Neural progenitor cell (in vitro differentiated cells): ENCODE measurements at regions not wholly inside any gene's neighbourhood (a gene's known extent, or its start where the extent isn't known, plus 50 kb on each side); places are given as distances from the start of the nearest gene placed in this dataset.

ENCODE experiments used
- DNase-seq: peaks from one replicate; pipeline ENCODE4 v3.0.0-alpha.2; 2016; ENCODE audit warnings: low spot score
- H2AFZ ChIP-seq: fragments of 200-600 bp; sonication (generic); replicated peaks from 2 replicates; pipeline ENCODE4 v1.6.1; 2016; ENCODE audit warnings: antibody characterized with exemption
- H3F3A ChIP-seq: fragments of 200-600 bp; sonication (generic); 2 replicates; pipeline ENCODE4 v1.6.1; 2016; ENCODE audit warnings: antibody characterized with exemption, low read depth
- H3K27ac ChIP-seq: fragments of 200-600 bp; sonication (generic); 2 replicates; pipeline ENCODE4 v1.5.1; 2016; ENCODE audit warnings: mild to moderate bottlenecking
- H3K27me3 ChIP-seq: fragments of 200-600 bp; sonication (generic); 2 replicates; pipeline ENCODE4 v1.6.1; 2016; ENCODE audit warnings: mild to moderate bottlenecking, moderate library complexity
- H3K36me3 ChIP-seq: fragments of 200-600 bp; sonication (generic); 2 replicates; pipeline ENCODE4 v1.5.1; 2016
- H3K4me1 ChIP-seq: fragments of 200-600 bp; sonication (generic); 2 replicates; pipeline ENCODE4 v1.6.1; 2016; ENCODE audit warnings: mixed run types
- H3K4me2 ChIP-seq: fragments of 200-600 bp; sonication (generic); 2 replicates; pipeline ENCODE4 v1.6.1; 2016
- H3K4me3 ChIP-seq: fragments of 200-600 bp; sonication (generic); 2 replicates; pipeline ENCODE4 v1.5.1; 2016
- H3K79me2 ChIP-seq: fragments of 200-600 bp; sonication (generic); 2 replicates; pipeline ENCODE4 v1.6.1; 2016; ENCODE audit warnings: low read depth
- H3K9ac ChIP-seq: fragments of 200-600 bp; sonication (generic); 2 replicates; pipeline ENCODE4 v1.6.1; 2016
- H3K9me3 ChIP-seq: fragments of 200-600 bp; sonication (generic); 2 replicates; pipeline ENCODE4 v1.5.1; 2016; ENCODE audit warnings: low read depth
- H4K20me1 ChIP-seq: fragments of 200-600 bp; sonication (generic); 2 replicates; pipeline ENCODE4 v1.6.1; 2016; ENCODE audit warnings: low read depth
- H3K27ac Mint-ChIP-seq: 3 replicates; pipeline ENCODE4 v1.8.0; 2021; ENCODE audit warnings: mixed read lengths
- H3K27me3 Mint-ChIP-seq: 2 replicates; pipeline ENCODE4 v1.8.0; 2022; ENCODE audit warnings: low read depth, mild to moderate bottlenecking, inconsistent platforms, moderate library complexity, mixed read lengths; ENCODE audit not compliant: insufficient read depth
- H3K36me3 Mint-ChIP-seq: 3 replicates; pipeline ENCODE4 v1.8.0; 2021; ENCODE audit warnings: mixed read lengths
- H3K4me1 Mint-ChIP-seq: 3 replicates; pipeline ENCODE4 v1.8.0; 2021; ENCODE audit warnings: mixed read lengths
- H3K4me3 Mint-ChIP-seq: 3 replicates; pipeline ENCODE4 v1.8.0; 2021; ENCODE audit warnings: mild to moderate bottlenecking, moderate library complexity, mixed read lengths
- H3K9me3 Mint-ChIP-seq: 3 replicates; pipeline ENCODE4 v1.8.0; 2020; ENCODE audit warnings: mixed read lengths
- CTCF ChIP-seq: fragments of 200-600 bp; sonication (generic); IDR thresholded peaks from 2 replicates; pipeline ENCODE4 v1.5.1; 2017; ENCODE audit warnings: antibody characterized with exemption, mild to moderate bottlenecking
- EZH2 ChIP-seq: fragments of 200-600 bp; sonication (generic); IDR thresholded peaks from 2 replicates; pipeline ENCODE4 v1.6.1; 2017; ENCODE audit warnings: antibody characterized with exemption, mild to moderate bottlenecking, moderate library complexity
- EZH2phosphoT487 ChIP-seq: fragments of 200-600 bp; sonication (generic); IDR thresholded peaks from 2 replicates; pipeline ENCODE4 v1.6.1; 2017; ENCODE audit warnings: antibody characterized with exemption

DNA sequence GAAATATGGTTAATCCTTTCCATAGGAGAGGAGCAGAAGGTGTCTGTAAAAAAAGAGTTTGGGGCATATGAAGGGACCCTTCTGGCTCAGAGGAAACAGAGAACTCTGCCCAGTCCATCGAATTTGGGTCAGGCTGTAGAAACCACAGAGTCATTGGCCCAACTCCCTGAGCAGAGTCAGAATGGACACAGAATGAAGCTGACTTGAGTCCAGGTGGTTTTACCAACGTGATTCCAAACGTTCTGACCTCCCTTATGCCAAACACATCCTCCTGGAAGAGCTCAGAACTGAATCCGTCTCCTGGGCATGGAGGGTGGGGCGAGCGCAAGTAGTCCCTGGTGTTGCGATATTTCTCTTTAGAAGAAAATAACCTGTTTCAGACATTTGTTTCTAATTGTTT is 138.8 kb downstream of the DAD1 start:
- Histone ChIP-seq H3F3A (no peaks in the 10 kb centered on the region), H3K4me3 (no peak overlapping the region), H3K4me2 (no peak overlapping the region), H3K9me3 (no peaks in the 10 kb centered on the region), H3K4me1 (no peaks in the 10 kb centered on the region), H3K27ac (no peak overlapping the region), H3K79me2 (no peaks in the 10 kb centered on the region), H3K9ac (no peak overlapping the region), H3K36me3 (no peaks in the 10 kb centered on the region), H2AFZ (no peak overlapping the region), H3K27me3 (no peaks in the 10 kb centered on the region), H4K20me1 (no peaks in the 10 kb centered on the region)
- peaks cover 9% of the 10 kb centered on the region for H3K27me3 Mint-ChIP-seq
- H3K4me1 Mint-ChIP-seq, result peaks cover 34% of the 10 kb centered on the region
- peaks cover 10% of the 10 kb centered on the region for H3K9me3 Mint-ChIP-seq
- no peak overlapping the region for H3K4me3 Mint-ChIP-seq
- no peak overlapping the region for H3K27ac Mint-ChIP-seq
- TF ChIP-seq EZH2 (no peak), EZH2phosphoT487 (no peak), CTCF (no peak)
- no peak for DNase-seq
- peaks cover 2% of the 10 kb centered on the region for H3K36me3 Mint-ChIP-seq

- H4K20me1 ChIP-seq, result no peaks in the 10 kb centered on the region
- Mint-ChIP-seq H3K36me3 (no peaks in the 10 kb centered on the region), H3K27me3 (peaks cover 9% of the 10 kb centered on the region), H3K9me3 (peaks cover 11% of the 10 kb centered on the region), H3K4me1 (peaks cover 34% of the 10 kb centered on the region), H3K4me3 (no peak overlapping the region), H3K27ac (no peak overlapping the region)
- H3K4me2 ChIP-seq, result no peak overlapping the region
- no peak overlapping the region for H3K4me3 ChIP-seq
- DNase-seq, result no peak
- no peaks in the 10 kb centered on the region for H3K4me1 ChIP-seq
- no peaks in the 10 kb centered on the region for H3K9me3 ChIP-seq
- no peak overlapping the region for H3K27ac ChIP-seq
- no peak overlapping the region for H2AFZ ChIP-seq
- no peak overlapping the region for H3K9ac ChIP-seq
- H3F3A ChIP-seq, result no peaks in the 10 kb centered on the region
- H3K79me2 ChIP-seq, result no peaks in the 10 kb centered on the region
- no peaks in the 10 kb centered on the region for H3K27me3 ChIP-seq
- TF ChIP-seq EZH2, result no peak
- TF ChIP-seq EZH2phosphoT487, result no peak
- TF ChIP-seq CTCF, result no peak
- no peaks in the 10 kb centered on the region for H3K36me3 ChIP-seq
These were observed 139.5 kb downstream of the DAD1 start for GRCh38 chr14:22449600-22449905.

DNA sequence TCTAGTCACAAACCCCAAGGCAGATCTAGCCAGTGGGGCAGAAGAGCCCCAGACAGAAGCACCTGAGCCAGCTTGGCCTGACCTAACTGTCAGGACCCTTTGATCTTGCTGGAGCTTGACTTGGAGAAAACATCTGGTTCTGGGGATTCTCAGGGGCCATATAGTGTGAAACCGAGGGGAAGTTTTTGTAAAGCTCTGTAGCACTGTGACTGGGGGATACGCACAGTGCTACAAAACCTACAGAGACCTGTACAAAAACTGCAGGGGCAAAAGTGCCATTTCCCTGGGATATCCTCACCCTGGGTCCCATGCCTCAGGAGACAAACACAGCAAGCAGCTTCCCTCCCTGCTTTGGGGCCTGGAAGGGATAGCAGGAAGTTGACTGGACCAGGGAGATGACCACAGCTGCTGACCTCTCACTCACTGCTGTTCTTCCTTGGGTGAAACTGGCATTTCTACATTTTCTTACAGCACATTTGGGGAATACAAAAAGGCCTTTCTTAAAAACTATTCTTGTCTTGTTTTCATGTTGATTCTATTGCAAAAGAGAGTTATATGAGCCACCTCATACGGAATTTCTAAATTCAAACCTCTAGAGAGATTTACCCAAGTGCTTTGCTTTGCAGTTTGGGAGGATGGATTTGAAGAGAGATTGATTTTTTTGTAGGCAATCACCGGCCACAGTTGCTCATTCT is 140.0 kb downstream of the DAD1 start:
- no peak for DNase-seq
- Histone ChIP-seq H3K4me2 (no peak overlapping the region), H3K9ac (no peak overlapping the region), H2AFZ (no peak overlapping the region), H3F3A (no peaks in the 10 kb centered on the region), H3K9me3 (no peaks in the 10 kb centered on the region), H3K27ac (no peak overlapping the region), H3K4me3 (no peak overlapping the region), H3K4me1 (no peaks in the 10 kb centered on the region), H3K79me2 (no peaks in the 10 kb centered on the region), H3K27me3 (no peaks in the 10 kb centered on the region), H3K36me3 (no peaks in the 10 kb centered on the region), H4K20me1 (no peaks in the 10 kb centered on the region)
- Mint-ChIP-seq H3K27me3 (peaks cover 9% of the 10 kb centered on the region), H3K36me3 (no peaks in the 10 kb centered on the region), H3K4me3 (no peak overlapping the region), H3K9me3 (peaks cover 11% of the 10 kb centered on the region), H3K4me1 (peaks cover 34% of the 10 kb centered on the region), H3K27ac (peak overlapping the region; percentile 44)
- TF ChIP-seq EZH2phosphoT487 (no peak), EZH2 (no peak), CTCF (no peak)
